HepG2 (cell line): ENCODE measurements at regions not wholly inside any gene's neighbourhood (a gene's known extent, or its start where the extent isn't known, plus 50 kb on each side); places are given as distances from the start of the nearest gene placed in this dataset.

Experiments
- ATAC-seq: fragments of 200-7000 bp; cut with Tn5 transposase; 3 replicates; pipeline ENCODE4 v1.9.1; 2020; ENCODE audit warnings: mild to moderate bottlenecking, moderate library complexity
- BruUV-seq: library from RNA; stranded (reverse); fragments of 400-500 nt; replicated peaks from 2 replicates; lab custom pipeline; 2021; lab: Mats Ljungman, UMichigan
- CTCF ChIA-PET: fragments of 300-600 bp; formaldehyde crosslinking; extraction: SDS; loops from one replicate; lab custom pipeline; 2021; ENCODE audit warnings: low total read pairs, inconsistent platforms, low intra/inter-chr PET ratio; lab: Yijun Ruan, JAX
- POLR2A ChIA-PET: fragments of 350-600 bp; sonication (Branson Sonifier 250); formaldehyde crosslinking; loops from one replicate; lab custom pipeline; 2020; ENCODE audit warnings: antibody characterized with exemption, inconsistent platforms; lab: Yijun Ruan, JAX
- DNase-seq: peaks from one replicate; pipeline ENCODE4 v3.0.0-alpha.2; 2015; ENCODE audit warnings: low spot score
- FAIRE-seq: peaks from 3 replicates; lab custom pipeline; 2011; peaks lifted over from hg19 to GRCh38; lab: Jason Lieb, UNC
- H2AFZ ChIP-seq: one replicate; pipeline ENCODE4 v1.6.1; 2011; ENCODE audit warnings: low read length, inconsistent platforms
- H3K27ac ChIP-seq: fragments of 300-600 bp; 3 replicates; pipeline ENCODE4 v1.8.0; 2011; ENCODE audit warnings: mixed run types, mild to moderate bottlenecking, mixed read lengths, low read length, inconsistent platforms; ENCODE audit not compliant: insufficient read depth; ENCODE audit errors: extremely low read length
- H3K27me3 ChIP-seq, 2 experiments: fragments of 200-600 bp in 1 of 2; 2 replicates in 1 of 2; 3 replicates in 1 of 2; pipeline versions ENCODE4 v1.6.0 to v1.8.0; 2011; ENCODE audit warnings: low read length in 2 of 2, mild to moderate bottlenecking in 2 of 2, moderate library complexity in 2 of 2, inconsistent platforms in 1 of 2; ENCODE audit not compliant: insufficient read depth in 2 of 2, control insufficient read depth in 1 of 2
- H3K36me3 ChIP-seq, 2 experiments: fragments of 200-600 bp in 1 of 2; replicated peaks in 1 of 2; 2 replicates in 1 of 2; 3 replicates in 1 of 2; pipeline versions ENCODE4 v1.5.1 to v1.8.0; 2011; ENCODE audit warnings: low read length in 2 of 2, inconsistent platforms in 1 of 2; ENCODE audit not compliant: insufficient read depth in 2 of 2, control insufficient read depth in 1 of 2
- H3K4me1 ChIP-seq: 2 replicates; pipeline ENCODE4 v1.5.1; 2012; ENCODE audit warnings: low read length, inconsistent platforms; ENCODE audit not compliant: insufficient read depth
- H3K4me2 ChIP-seq: 2 replicates; pipeline ENCODE4 v1.6.0; 2011; ENCODE audit warnings: low read depth, low read length, inconsistent platforms
- H3K4me3 ChIP-seq, 3 experiments: fragments of 200-600 bp in 1 of 3; sonication (generic), shearing (Covaris generic) in 1 of 3; replicated peaks in 1 of 3; 2 replicates each; pipeline ENCODE4 v1.5.1; 2011 to 2016; ENCODE audit warnings: low read length in 3 of 3, inconsistent platforms in 2 of 3, low read depth in 2 of 3, mild to moderate bottlenecking in 2 of 3, control low read depth in 1 of 3, mixed read lengths in 1 of 3; ENCODE audit not compliant: insufficient read depth in 1 of 3
- H3K79me2 ChIP-seq: one replicate; pipeline ENCODE4 v1.6.1; 2011; ENCODE audit warnings: low read length, inconsistent platforms; ENCODE audit not compliant: insufficient read depth
- H3K9ac ChIP-seq: 2 replicates; pipeline ENCODE4 v1.6.0; 2011; ENCODE audit warnings: mild to moderate bottlenecking, low read depth, low read length, inconsistent platforms; ENCODE audit not compliant: insufficient read depth
- H3K9me3 ChIP-seq: 2 replicates; pipeline ENCODE4 v1.5.1; 2012; ENCODE audit warnings: mild to moderate bottlenecking, low read length
- H4K20me1 ChIP-seq: 2 replicates; pipeline ENCODE4 v1.6.0; 2011; ENCODE audit warnings: inconsistent platforms, mild to moderate bottlenecking, low read length, moderate library complexity; ENCODE audit not compliant: insufficient read depth
- CBFB ChIP-seq: sonication (generic); formaldehyde crosslinking; IDR thresholded peaks from 2 replicates; pipeline ENCODE4 v1.4.0; 2020; ENCODE audit warnings: missing genetic modification reagents
- PLRG1 ChIP-seq: fragments of 450-650 bp; conservative IDR thresholded peaks from 2 replicates; pipeline ENCODE4 v1.6.1; 2016
- REXO4 ChIP-seq: sonication (generic); formaldehyde crosslinking; IDR thresholded peaks from 2 replicates; pipeline ENCODE4 v1.8.0; 2022; ENCODE audit warnings: missing genetic modification reagents, mild to moderate bottlenecking, borderline replicate concordance
- SCMH1 ChIP-seq: sonication (generic); formaldehyde crosslinking; IDR thresholded peaks from 2 replicates; pipeline ENCODE4 v1.9.0; 2021; ENCODE audit warnings: missing genetic modification reagents, mild to moderate bottlenecking, borderline replicate concordance
- TERF1 ChIP-seq: sonication (generic); formaldehyde crosslinking; IDR thresholded peaks from 2 replicates; pipeline ENCODE4 v1.8.0; 2022; ENCODE audit warnings: mild to moderate bottlenecking, missing genetic modification reagents, moderate library complexity
- THAP11 ChIP-seq: IDR thresholded peaks from 2 replicates; pipeline ENCODE4 v1.6.1; 2016; ENCODE audit warnings: missing biosample characterization, missing genetic modification reagents
- TRIM24 ChIP-seq: sonication (generic); formaldehyde crosslinking; IDR thresholded peaks from 2 replicates; pipeline ENCODE4 v1.8.0; 2022; ENCODE audit warnings: mild to moderate bottlenecking, missing genetic modification reagents
- ZBTB39 ChIP-seq: sonication (generic); formaldehyde crosslinking; IDR thresholded peaks from 2 replicates; pipeline ENCODE4 v1.5.0; 2020; ENCODE audit warnings: missing genetic modification reagents
- ZHX1 ChIP-seq: sonication (generic); formaldehyde crosslinking; IDR thresholded peaks from 2 replicates; pipeline ENCODE4 v1.8.1; 2022; ENCODE audit warnings: low read depth, mild to moderate bottlenecking, missing genetic modification reagents
- ZNF350 ChIP-seq: sonication (generic); formaldehyde crosslinking; IDR thresholded peaks from 2 replicates; pipeline ENCODE4 v1.4.0; 2020; ENCODE audit warnings: mild to moderate bottlenecking, low read depth, missing genetic modification reagents, borderline replicate concordance
- ZNF547 ChIP-seq: sonication (generic); formaldehyde crosslinking; IDR thresholded peaks from 2 replicates; pipeline ENCODE4 v1.5.1; 2020; ENCODE audit warnings: mild to moderate bottlenecking, missing genetic modification reagents
- ZNF577 ChIP-seq: sonication (generic); formaldehyde crosslinking; IDR thresholded peaks from 2 replicates; pipeline ENCODE4 v1.4.0; 2020; ENCODE audit warnings: mild to moderate bottlenecking, low read depth, missing genetic modification reagents, borderline replicate concordance
- ZNF615 ChIP-seq: sonication (generic); formaldehyde crosslinking; IDR thresholded peaks from 2 replicates; pipeline ENCODE4 v1.5.0; 2020; ENCODE audit warnings: mild to moderate bottlenecking, missing genetic modification reagents, borderline replicate concordance
- ZNF672 ChIP-seq: sonication (generic); formaldehyde crosslinking; IDR thresholded peaks from 2 replicates; pipeline ENCODE4 v1.8.1; 2022; ENCODE audit warnings: missing genetic modification reagents
- ZNF839 ChIP-seq: sonication (generic); formaldehyde crosslinking; IDR thresholded peaks from 2 replicates; pipeline ENCODE4 v1.4.0; 2020; ENCODE audit warnings: missing genetic modification reagents, mild to moderate bottlenecking, borderline replicate concordance
- whole genome bisulfite sequencing: methylation state at CpG from one replicate; pipeline ENCODE4 v1.1.6; 2017; ENCODE audit warnings: low lambda C conversion rate; 5-methylcytosine and 5-hydroxymethylcytosine counted together
- in situ Hi-C: cut with HindIII; loops from 2 replicates; pipeline ENCODE4 v1.10.0; 2017; ENCODE audit warnings: low pct_unique_long_range_greater_than_20kb; ENCODE audit not compliant: extremely low pct_ligation_motif_present
- intact Hi-C: fragments of 100-400 bp; cut with micrococcal nuclease; formaldehyde crosslinking; loops from one replicate; pipeline ENCODE4 v1.10.0; 2022; ENCODE audit not compliant: unreplicated experiment

DNA sequence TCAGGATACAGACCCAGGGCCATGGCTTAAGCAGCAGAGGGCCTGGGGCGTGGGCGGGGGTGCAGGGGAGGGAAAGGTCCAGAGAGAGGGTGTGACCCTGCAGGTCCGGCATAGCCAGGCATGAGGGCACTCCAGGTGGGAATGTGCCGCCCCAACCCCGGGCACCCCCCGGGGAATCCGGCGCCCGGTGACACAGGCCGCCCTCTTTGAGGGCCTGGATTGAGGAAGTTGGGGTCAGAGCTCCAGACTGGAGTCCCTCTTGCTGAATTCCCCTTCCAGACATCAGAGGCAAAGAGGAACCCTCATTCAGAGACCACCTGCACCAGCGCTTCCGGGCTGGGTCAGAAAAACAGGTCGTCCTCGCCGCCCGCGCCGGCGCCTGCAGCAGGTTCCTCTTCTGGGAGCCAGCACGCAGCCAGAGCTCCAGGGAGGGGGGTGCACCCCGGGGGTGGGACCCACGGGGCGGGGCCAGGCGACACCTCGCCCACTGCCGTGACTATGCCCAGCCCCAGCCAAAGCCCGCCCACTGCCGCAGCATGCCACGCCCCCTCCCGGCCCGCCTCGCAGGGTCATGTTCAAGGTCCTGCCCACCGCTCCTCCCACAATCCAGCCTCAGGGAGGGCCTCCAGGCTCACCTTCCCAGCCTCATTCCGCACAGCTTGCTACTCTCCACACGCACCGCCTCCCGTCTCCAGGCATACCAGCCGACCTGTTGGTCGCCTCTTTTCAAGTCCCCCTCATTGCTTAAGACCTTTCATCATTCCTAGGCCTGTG lies 98.3 kb upstream of the ID2 start (continued):
- TF ChIP-seq TERF1 (no peak), CBFB (CRISPR knock-in tag) (peak; percentile 72)
- TF ChIP-seq, all 625 proteins: peak for 111

GRCh38 chr2:8584174-8585066 lies 97.4 kb upstream of the ID2 start:
- FAIRE-seq (no peak), DNase-seq (no peak), ATAC-seq (no peak)
- Histone ChIP-seq H2AFZ (no peak overlapping the region), H3K9ac (no peak overlapping the region), H3K27ac (no peak overlapping the region), H3K9me3 (no peaks in the 10 kb centered on the region), H4K20me1 (no peaks in the 10 kb centered on the region), H3K79me2 (no peaks in the 10 kb centered on the region), H3K4me3 (peak overlapping the region in 1 of 3 experiments; percentile 18; a peak in 1 of 6 replicates), H3K36me3 (no peaks in the 10 kb centered on the region), H3K4me2 (peak overlapping the region; percentile 53), H3K27me3 (peaks cover 3 to 18% of the 10 kb centered on the region in 2 experiments; a peak in 3 of 5 replicates), H3K4me1 (peaks cover 62% of the 10 kb centered on the region)
- intact Hi-C loops: no loop called here
- BruUV-seq: no TSS peak
- CTCF ChIA-PET: no interaction called here
- in situ Hi-C loops: no loop called here
- 77% methylated on average over 25 of the region's 29 CpGs for WGBS
- POLR2A ChIA-PET: interaction anchor here (1.0 to 2.5 kb wide), 8 partner anchors 10 to 97 kb away, joined by 3 to 37 read pairs (median 5); partner anchors contain the start of gene ID2
- TF ChIP-seq ZNF350 (CRISPR knock-in tag) (no peak), ZNF547 (no peak), ZNF839 (CRISPR knock-in tag) (no peak), ZHX1 (CRISPR knock-in tag) (no peak), REXO4 (CRISPR knock-in tag) (no peak), SCMH1 (no peak), PLRG1 (no peak), ZNF577 (CRISPR knock-in tag) (no peak), ZNF672 (CRISPR knock-in tag) (no peak), ZNF615 (no peak), THAP11 (CRISPR knock-in tag) (no peak), TRIM24 (CRISPR knock-in tag) (0 out of 2 replicates have a peak, but pooled peaks have one; percentile 26), ZBTB39 (no peak)
